NCI-H1105 treated with DMSO at 0.1 percent for 48 hours (cell line): ENCODE measurements at regions not wholly inside any gene's neighbourhood (a gene's known extent, or its start where the extent isn't known, plus 50 kb on each side); places are given as distances from the start of the nearest gene placed in this dataset.

Experiments used
- DNase-seq: peaks from one replicate; lab custom pipeline; 2025; lab: John Stamatoyannopoulos, UW

DNA sequence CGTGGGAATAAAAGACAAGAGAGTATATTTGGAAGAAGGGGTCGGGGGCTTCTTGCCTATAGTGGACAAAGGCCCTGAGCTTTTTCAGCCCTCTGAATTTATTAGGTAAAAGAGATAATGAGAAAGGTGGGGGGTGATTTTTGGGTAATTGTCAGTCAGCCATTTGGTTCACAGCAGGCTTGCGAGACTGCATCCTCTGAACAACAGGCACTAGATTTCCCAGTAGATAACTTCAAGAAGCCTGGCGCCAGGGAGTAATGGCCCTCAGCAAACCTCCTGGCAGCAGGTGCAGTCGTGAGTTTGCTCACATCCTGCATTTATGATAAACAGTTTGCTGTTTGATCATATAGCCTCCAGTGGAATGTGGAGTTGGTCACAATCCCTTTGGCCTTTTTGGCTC lies 609.0 kb downstream of the DHX35 start:
- no peak for DNase-seq

DNA sequence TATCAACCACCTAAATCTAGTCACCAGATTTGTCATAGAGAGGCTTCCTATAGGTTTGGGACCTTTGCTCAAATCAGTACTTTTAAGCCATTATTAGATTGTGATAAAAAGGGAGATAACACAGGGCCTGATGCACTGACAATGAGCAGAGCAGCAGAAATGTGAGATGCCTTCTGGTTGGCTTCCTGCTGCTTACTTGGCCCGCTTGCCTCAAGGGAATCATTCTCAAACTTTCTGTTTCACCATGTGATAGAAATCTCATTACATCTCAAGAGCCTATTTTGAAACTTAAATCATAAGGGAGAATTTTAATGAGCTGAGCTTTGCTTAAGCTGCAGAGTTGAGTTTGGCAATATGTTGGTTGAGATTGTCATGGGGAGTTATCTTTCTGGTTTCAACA lies 606.0 kb downstream of the DHX35 start:
- no peak for DNase-seq

DNA sequence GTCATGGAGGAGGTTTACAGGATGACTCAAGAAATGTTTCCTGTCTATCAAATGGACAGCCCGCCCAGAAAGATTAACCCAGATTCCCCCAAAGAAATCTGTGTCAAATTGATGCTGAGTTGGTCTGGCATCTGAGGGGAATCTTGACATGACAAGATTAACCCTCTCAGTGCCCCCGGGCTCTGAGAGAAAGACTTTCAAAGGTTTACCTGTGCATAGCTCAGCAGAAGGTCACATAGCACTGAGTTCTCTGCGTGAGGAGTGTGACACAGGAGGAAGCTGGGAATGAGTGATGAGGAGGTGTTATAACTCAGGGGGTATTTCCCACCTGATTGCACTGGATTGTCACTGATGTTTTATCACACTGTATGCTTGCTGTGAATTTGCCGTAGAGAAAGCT lies 601.2 kb downstream of the DHX35 start:
- no peak for DNase-seq

DNA sequence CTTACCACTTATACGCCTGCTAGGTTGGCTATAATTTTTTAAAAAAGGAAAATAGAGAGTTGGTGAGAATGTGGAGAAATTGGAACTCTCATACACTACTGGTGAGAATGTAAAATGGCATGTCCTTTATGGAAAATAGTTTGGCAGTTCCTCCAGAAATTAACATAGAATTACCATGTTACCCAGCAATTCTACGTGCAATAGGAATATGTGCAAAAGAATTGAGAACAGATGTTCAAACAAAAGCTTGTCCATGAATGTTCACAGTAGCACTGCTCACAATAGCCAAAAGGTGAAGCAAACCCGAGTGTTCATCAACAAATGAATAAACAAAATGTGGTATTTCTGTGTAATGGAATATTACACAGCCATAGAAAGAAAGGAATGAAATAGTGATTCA lies 592.2 kb downstream of the DHX35 start:
- no peak for DNase-seq

DNA sequence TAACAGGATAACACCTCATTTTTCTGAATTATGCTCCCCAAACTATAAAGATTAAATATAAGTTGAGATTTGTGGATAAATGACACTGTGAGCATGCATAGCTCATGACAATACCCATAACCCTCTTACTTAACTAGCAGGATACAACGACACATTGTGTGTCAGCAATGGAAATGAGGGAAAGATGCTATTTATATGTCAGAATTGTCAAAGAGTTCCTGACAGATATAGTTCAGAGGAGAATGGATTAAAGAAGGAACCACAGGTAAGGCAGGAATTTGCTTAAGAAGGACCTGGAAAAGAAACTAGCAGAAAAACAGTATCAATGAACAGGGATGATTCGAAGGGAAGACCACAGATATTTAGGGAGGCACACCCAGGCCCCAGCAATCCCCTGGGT lies 591.0 kb downstream of the DHX35 start:
- DNase-seq: no peak

DNA sequence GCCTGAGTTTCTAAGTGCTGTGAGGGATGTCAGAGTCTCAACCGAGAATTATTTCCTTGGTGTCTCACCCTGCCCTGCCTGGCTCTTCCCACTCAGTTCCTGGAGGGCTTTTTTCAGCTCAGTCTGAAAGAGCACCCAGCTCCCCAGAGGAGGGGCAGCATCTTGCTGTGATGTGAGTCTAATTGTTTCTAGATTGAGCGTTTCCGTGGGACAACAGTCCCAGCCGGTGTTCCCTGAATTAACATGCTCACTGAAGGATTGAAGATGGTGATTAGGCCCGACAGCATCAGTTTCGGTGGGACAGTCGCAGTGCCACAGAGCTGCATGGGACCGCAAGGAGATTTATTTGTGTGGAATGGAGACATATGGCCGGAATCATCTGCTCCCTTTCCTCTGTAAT lies 587.6 kb downstream of the DHX35 start:
- DNase-seq: no peak

DNA sequence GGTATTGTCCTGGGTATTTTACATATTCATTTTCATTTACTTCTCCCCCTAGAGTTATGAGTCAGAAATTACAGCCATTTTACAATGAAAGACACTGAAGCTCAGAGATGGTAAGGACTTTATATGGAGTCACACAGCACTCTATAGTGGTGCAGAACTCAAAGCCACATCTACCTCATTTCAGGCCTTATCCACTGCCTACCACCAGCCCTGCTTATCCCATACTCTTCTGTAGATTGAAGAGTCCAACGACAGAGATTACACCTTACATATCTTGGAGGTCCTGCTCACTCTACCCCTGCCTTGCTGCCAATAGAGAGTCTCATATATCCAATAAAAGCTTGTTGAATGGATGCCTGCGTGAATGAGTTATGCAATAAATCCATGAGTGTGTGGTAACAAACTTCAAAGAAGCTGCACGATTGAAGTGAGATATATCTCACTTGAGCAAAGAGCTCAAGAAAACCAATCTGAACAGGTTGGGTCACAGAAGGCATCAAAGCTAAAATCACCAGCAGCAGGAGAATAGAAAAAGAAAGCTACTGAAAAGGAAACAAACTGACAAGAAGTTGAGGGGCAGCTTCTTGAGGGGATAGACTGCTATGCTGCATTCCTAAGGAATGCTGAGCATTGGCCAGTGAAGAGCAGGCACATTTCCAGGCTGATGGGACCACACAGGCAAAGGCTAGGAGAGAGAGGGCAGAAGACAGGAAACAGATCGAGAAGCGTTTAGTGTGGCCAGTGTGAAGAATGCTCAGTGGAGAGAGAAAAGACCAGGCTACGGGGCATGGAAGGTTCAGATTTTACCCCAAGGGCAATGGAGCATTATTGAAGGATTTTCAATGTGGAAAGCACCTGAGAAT lies 585.6 kb downstream of the DHX35 start:
- no peak for DNase-seq

DNA sequence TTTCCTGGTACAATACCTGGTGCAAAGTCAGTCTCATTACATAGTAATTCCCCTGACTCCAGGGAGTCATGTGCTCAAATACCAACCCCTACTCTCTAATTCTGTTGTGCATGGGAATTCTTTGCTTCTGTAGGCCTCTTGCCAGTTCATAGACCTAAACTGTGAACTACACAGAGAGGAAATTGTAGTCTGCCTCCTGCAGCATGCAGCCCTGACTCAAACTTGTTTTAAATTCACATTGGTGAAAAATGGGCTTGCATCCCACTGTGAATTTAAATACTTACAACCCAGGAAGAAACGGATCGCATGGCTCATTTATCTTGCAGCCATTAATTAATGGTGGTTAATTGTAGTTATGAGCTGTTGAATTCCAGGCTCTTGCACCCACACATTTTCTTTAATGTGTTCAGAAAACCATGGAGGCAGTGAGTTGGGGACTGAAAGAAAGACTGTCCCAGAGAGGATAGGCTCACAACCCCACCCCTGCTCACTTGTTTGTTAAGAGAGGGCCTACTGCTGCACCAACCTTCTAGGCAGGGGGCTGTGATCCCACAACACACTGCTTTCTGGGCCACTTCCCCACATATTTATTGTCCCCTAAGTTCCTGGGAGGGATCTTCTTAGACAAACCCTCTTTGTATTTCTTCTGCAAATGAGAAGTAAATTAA lies 579.1 kb downstream of the DHX35 start:
- no peak for DNase-seq

DNA sequence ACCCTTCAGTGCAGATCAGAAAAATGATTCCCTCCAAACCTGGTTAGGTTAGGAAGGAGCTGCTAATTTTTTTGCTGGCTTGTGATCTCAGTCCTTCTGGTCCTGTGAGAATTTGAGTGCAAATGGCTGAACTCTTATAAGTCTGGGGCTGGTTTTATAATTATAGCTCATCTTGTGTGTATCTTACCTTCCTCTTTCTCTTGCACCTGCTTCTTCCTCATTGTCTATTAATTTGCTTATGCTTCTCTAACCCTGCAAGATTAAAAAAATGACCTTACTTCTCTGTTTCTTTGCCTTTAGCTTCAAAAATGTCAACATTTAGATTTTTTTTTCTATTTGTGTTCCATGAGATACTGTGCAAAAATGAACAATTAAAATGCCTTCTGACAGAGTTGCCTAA lies 576.2 kb downstream of the DHX35 start:
- no peak for DNase-seq

DNA sequence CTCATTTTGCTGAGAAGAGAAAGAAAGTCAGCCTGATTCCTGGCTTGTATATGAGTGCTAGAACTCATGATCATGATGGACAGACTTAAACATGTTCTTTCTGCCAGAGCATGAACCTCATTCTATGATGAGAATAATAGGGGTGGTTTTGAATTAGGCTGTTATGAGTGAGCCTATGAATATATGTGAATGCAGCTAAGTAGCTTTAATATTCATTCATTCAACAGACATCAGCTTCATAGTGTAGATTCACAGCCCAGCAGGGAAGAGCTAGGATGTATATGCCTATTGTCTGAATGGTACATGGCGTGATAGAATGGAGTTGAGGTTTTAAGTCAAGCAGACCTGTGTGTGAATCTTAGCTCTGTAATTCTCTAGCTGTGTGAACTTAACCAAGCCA lies 573.2 kb downstream of the DHX35 start:
- DNase-seq: no peak

DNA sequence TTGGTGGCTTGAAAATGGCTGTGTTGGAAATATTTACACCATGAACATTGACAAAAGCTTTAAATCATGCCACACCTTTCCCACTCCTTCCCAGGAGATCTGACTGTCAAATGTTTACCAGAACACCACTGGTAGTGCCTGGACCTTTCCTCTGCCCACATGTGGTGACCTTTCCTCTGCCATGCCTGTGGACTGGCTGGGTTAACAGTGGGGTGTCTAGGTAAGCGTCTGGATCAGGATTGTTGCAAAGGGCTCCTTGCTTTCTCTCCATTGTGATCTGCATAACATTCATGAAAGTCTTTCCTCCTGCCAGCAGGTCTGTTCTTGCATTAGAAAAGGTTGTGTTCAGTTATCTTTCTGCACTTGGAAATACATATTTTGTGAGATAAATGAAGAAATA lies 572.7 kb downstream of the DHX35 start:
- DNase-seq: no peak

DNA sequence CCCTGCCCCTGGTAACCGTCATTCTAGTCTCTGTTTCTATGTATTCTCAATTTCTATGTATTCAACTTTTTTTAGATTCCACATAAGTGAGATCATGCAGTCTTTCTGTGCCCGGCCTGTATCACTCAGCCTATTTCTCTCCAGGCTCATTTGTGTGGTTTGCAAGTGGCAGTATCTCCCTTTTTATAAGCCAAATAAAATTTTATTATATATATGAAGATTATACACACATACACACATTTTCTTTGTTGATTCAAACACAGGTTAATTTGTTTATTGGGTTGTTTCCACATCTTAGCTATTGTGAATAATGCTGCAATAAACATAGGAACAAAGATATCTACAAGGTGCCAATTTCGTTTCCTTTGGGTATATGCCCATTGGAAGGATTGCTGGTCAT lies 571.7 kb downstream of the DHX35 start:
- no peak for DNase-seq

DNA sequence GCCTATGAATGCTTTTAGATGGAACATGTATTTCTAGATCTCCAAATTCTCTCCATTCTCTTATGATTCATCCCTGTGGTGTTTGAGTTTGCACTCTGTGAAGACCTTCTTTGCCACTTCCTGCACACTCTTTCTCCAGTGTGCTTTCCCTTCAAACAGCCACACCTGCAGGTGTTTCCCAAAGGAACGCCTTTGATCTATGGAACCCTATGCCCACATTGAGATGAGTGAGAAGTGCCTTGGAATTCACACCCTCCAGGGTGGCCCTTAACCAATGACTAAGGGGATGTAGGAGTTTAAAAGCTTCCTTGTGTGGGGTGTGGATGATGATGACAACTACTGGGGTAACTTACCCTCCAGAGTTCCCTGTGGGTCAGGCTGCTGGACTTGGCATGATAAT lies 570.1 kb downstream of the DHX35 start:
- DNase-seq: no peak

DNA sequence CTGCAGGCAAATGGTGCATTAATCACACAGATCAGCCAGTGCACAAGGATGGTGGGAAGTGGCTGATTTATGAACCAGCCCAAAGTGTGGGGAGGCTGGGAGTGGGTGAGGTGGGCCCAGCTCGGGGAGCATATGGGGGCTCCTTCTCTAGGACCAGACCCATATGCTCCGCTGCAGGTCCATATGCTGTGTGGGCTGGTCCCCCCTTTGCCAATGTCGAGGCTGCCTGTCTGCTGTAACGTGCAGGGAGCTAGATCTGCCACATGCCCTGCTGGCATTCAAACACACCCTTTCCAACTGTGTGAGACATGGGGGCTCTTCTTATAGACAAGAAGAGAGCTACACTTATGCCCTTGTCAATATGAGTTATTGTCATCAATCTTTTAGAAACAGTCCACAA lies 566.3 kb downstream of the DHX35 start:
- DNase-seq: no peak

DNA sequence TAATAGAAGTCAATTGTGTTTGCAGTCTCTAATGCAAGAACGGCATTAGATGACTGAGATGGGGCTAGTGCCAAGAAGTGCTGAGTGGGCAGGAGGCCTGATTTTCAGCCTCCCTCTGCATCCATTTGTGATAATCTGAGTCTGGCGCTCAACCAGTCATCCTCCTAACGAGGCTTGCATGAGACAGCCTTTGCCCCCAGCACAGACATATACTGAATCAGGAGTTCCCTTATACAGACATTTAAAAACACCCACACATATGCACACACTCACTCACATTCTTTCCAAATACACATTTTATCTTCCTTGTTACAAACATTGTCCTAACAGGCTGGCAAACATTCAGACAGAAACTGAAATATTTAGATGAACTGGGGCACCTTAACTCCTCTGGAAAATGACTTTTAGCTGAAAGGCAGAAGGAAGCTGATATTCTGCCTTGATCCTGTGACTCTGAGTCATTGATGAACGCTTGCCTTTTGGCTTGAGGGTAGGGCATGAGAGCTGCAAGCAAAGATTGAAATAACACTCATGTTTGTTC lies 562.3 kb downstream of the DHX35 start:
- DNase-seq: no peak

DNA sequence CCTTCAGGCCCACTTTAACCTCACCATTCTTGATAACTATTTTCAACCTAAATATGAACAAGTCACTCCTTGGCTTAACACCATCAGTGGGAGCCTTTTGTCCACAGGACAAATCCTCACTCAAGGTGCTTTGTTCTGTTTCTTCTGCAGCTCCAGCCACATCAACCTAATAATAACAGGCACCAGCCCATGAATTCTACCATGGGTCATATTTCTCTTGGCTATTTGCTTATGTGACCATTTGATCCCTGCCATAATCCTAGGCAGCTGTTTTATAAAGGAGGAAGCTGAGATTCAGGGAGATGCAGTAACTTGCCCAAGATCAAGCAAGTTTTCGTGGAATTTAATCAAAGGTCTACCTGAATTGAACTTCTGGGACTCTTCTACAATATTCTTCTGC lies 561.3 kb downstream of the DHX35 start:
- DNase-seq: no peak

DNA sequence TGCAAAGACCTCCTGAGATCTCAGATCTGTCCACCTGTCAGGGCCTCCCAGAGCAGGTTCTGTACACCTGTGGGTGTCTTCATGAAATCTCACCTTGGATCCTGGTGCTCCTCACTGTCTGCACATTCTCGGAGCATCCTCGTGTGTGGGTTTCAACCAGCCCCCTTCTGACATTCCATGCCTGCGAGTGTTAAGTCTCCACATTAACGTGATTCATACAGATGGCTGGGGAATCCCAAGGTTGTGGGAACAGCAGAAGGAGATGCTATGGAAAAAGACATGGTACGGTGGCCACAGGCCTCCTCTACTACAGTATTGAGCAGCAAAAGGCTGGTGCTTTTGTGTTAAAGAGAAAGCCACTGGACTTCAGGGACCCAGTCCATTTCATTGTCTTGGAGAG lies 556.5 kb downstream of the DHX35 start:
- no peak for DNase-seq

DNA sequence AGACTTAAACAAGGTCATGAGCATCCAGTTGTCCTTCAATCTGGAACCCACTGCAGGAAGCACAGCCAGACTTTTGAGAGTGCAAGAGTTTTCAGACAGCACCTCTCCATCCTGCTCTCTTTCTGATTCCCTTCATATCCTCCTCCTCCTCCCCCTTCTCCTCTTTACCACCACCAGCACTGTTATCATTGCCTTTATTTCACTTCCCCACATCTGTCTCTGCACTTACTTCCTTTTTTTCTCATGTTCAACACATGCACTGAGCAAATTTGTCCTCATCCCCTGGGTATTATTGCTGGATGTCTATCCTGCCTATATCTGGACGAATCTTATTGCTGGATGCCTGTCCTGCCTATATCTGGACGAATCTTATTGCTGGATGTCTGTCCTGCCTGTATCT lies 554.8 kb downstream of the DHX35 start:
- no peak for DNase-seq

DNA sequence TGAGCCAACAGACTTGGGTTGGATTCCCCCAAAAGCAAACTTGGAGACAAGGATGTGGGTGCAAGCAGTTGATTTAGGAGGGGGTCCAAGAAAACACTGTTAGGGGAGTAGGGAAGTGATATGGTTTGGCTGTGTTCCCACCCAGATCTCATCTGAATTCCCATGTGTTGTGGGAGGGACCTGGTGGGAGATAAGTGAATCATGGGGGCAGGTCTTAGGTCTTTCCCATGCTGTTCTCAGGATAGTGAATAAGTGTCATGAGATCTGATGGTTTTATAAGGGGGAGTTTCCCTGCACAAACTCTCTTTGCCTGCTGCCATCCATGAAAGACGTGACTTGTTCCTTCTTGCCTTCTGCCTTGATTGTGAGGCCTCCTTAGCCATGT lies 542.6 kb downstream of the DHX35 start:
- no peak for DNase-seq

DNA sequence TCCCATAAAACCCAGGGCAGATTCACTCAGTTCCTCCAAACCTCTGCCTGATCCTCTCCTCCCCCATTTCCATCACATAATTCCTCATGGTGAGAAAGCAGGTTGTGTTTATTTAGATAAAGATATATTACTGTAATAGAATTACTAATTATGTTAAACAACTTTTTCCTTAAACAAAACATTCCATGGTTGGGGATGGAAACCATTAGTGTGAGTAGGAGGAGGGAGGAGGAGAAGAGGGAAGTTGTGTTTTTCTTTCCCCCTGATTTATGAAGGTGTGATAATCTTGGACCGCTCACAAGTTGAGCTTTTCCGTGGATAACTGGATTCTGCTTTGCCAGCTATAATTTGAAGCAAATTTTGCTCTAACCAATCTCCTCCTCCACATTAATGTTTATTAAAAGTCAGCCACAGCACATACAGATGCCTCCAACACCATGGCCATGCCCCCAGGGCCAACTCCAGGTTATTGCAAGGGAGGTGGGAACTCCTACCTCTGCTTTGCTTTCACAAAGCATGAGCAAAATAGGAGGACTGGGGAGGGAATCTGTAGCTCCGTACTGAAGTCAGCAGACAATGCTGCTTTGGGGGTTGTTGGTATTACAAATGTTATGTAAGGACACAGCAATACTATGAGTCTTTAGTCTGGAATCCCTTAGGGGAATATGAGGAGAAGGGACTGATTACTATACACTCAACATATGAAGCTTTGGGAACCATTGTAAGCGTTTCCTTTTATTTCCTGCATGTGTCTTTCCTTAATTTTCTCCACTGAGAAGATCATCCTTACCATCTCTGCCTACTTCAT lies 542.0 kb downstream of the DHX35 start:
- no peak for DNase-seq

DNA sequence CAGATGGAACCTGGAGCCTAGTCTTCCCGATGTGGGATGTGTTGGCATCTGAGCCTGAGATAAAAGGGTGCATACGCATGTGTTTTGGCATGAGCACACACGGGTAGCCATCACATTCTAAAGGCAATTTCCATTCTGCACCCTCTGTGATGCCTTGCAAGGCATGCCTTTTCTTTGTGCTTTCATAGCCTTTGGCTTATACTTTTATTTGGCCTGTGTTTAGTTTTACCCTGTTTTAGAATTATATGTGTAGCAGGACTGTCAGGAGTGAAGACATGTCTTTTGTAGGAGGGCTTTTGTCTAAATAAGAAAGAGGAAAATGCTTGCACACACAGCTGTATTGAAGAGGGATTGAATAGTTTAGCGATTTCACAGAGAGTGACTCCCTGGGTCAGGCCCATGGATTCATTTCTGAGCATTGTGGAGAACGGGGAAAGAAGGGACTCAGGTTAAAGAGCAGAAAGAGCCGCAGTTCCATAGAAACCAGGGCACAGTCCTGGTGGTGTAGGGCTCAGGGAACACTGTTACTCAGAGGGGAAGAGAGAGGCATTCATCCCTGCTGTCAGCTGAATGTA lies 530.2 kb downstream of the DHX35 start:
- DNase-seq: no peak

DNA sequence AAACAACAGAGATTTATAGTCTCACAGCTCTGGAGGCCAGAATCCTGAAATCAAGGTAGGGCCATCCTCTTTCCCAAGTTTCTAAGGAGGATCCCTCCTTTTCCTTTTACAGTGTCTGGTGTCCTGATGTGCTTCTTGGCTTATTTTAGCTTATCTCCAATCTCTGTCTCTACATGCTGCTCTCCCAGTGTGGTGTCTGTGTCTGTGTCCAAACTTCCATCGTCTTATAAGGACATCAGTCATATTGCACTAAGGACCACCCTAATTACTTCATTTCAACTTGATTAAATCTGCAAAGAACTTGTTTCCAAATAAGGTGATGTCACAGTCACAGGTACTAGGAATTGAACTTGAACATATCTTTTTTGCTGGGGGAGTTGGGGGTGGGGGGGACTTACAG lies 529.6 kb downstream of the DHX35 start:
- DNase-seq: no peak
